ENCODE measurements at regions not wholly inside any gene's neighbourhood (a gene's known extent, or its start where the extent isn't known, plus 50 kb on each side); places are given as distances from the start of the nearest gene placed in this dataset.

- TF ChIP-seq, protein P1, sequence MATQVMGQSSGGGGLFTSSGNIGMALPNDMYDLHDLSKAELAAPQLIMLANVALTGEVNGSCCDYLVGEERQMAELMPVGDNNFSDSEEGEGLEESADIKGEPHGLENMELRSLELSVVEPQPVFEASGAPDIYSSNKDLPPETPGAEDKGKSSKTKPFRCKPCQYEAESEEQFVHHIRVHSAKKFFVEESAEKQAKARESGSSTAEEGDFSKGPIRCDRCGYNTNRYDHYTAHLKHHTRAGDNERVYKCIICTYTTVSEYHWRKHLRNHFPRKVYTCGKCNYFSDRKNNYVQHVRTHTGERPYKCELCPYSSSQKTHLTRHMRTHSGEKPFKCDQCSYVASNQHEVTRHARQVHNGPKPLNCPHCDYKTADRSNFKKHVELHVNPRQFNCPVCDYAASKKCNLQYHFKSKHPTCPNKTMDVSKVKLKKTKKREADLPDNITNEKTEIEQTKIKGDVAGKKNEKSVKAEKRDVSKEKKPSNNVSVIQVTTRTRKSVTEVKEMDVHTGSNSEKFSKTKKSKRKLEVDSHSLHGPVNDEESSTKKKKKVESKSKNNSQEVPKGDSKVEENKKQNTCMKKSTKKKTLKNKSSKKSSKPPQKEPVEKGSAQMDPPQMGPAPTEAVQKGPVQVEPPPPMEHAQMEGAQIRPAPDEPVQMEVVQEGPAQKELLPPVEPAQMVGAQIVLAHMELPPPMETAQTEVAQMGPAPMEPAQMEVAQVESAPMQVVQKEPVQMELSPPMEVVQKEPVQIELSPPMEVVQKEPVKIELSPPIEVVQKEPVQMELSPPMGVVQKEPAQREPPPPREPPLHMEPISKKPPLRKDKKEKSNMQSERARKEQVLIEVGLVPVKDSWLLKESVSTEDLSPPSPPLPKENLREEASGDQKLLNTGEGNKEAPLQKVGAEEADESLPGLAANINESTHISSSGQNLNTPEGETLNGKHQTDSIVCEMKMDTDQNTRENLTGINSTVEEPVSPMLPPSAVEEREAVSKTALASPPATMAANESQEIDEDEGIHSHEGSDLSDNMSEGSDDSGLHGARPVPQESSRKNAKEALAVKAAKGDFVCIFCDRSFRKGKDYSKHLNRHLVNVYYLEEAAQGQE (IDR thresholded peaks at IDR 0.05; ENCODE audit: insufficient read depth in 1 of 2, low read depth in 2 of 2, low read length in 2 of 2), result no peak
- no peak for TF ChIP-seq SIN3A (IDR thresholded peaks at IDR 0.05; ENCODE audit: borderline replicate concordance, insufficient read depth, low read length)
- no peak for TF ChIP-seq FOXP2 (optimal IDR thresholded peaks at IDR 0.05; ENCODE audit: borderline replicate concordance, extremely low read depth, extremely low read length, insufficient read depth)
- TF ChIP-seq TAF1 (IDR thresholded peaks at IDR 0.05; ENCODE audit: borderline replicate concordance, insufficient read depth, low read length), result no peak
- TF ChIP-seq POLR2AphosphoS5 (IDR thresholded peaks at IDR 0.05; ENCODE audit: low read depth, low read length), result no peak
Observed at GRCh38 chr10:80996615-80997193, 459.0 kb downstream of the SH2D4B start.

DNA sequence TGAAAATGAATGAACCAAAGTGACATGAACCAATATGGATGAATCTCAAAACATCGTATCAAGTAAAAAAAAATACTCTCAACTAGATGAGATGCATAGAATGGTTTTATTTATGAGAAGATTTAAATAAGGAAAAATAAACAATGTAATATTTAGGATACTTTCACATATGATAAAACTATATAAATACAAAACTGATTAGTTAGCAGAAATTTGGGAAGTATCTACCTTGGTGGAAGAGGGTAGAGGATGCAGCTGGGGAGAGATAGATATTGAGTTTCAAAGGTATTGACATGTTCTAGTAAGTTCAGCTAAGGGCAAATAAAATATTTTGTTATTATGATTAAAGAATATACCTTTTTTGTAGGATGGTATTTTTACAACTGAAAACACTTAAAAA, 463.1 kb downstream of the SH2D4B start:
- TF ChIP-seq, protein P1 (IDR thresholded peaks at IDR 0.05; ENCODE audit: insufficient read depth in 1 of 2, low read depth in 2 of 2, low read length in 2 of 2), result no peak
- TF ChIP-seq FOXP2 (optimal IDR thresholded peaks at IDR 0.05; ENCODE audit: borderline replicate concordance, extremely low read depth, extremely low read length, insufficient read depth) (no peak), TAF1 (IDR thresholded peaks at IDR 0.05; ENCODE audit: borderline replicate concordance, insufficient read depth, low read length) (no peak), SIN3A (IDR thresholded peaks at IDR 0.05; ENCODE audit: borderline replicate concordance, insufficient read depth, low read length) (no peak), POLR2AphosphoS5 (IDR thresholded peaks at IDR 0.05; ENCODE audit: low read depth, low read length) (no peak)

GRCh38 chr10:81002382-81002781, 464.7 kb downstream of the SH2D4B start:
- no peak for TF ChIP-seq FOXP2 (optimal IDR thresholded peaks at IDR 0.05; ENCODE audit: borderline replicate concordance, extremely low read depth, extremely low read length, insufficient read depth)
- TF ChIP-seq, protein P1 (IDR thresholded peaks at IDR 0.05; ENCODE audit: insufficient read depth in 1 of 2, low read depth in 2 of 2, low read length in 2 of 2), result no peak
- no peak for TF ChIP-seq POLR2AphosphoS5 (IDR thresholded peaks at IDR 0.05; ENCODE audit: low read depth, low read length)
- TF ChIP-seq TAF1 (IDR thresholded peaks at IDR 0.05; ENCODE audit: borderline replicate concordance, insufficient read depth, low read length), result no peak

- TF ChIP-seq SIN3A (IDR thresholded peaks at IDR 0.05; ENCODE audit: borderline replicate concordance, insufficient read depth, low read length) (no peak), FOXP2 (optimal IDR thresholded peaks at IDR 0.05; ENCODE audit: borderline replicate concordance, extremely low read depth, extremely low read length, insufficient read depth) (no peak), POLR2AphosphoS5 (IDR thresholded peaks at IDR 0.05; ENCODE audit: low read depth, low read length) (no peak)
- TF ChIP-seq, protein P1 (IDR thresholded peaks at IDR 0.05; ENCODE audit: insufficient read depth in 1 of 2, low read depth in 2 of 2, low read length in 2 of 2), result no peak
Observed at GRCh38 chr10:81007872-81008271, 470.2 kb downstream of the SH2D4B start.

- no peak for TF ChIP-seq FOXP2 (optimal IDR thresholded peaks at IDR 0.05; ENCODE audit: borderline replicate concordance, extremely low read depth, extremely low read length, insufficient read depth)
- no peak for TF ChIP-seq TAF1 (IDR thresholded peaks at IDR 0.05; ENCODE audit: borderline replicate concordance, insufficient read depth, low read length)
- TF ChIP-seq POLR2AphosphoS5 (IDR thresholded peaks at IDR 0.05; ENCODE audit: low read depth, low read length), result no peak
- TF ChIP-seq SIN3A (IDR thresholded peaks at IDR 0.05; ENCODE audit: borderline replicate concordance, insufficient read depth, low read length), result no peak
- TF ChIP-seq, protein P1 (IDR thresholded peaks at IDR 0.05; ENCODE audit: insufficient read depth in 1 of 2, low read depth in 2 of 2, low read length in 2 of 2), result no peak
Observed at GRCh38 chr10:81008726-81009125, 471.0 kb downstream of the SH2D4B start.

All from PFSK-1 (cell line).